IMR-90 (cell line): ENCODE measurements at regions not wholly inside any gene's neighbourhood (a gene's known extent, or its start where the extent isn't known, plus 50 kb on each side); places are given as distances from the start of the nearest gene placed in this dataset.

Experiments used
- ATAC-seq: fragments of 200-7000 bp; cut with Tn5 transposase; 2 replicates; pipeline ENCODE4 v1.9.1; 2020; ENCODE audit warnings: low read depth, mild to moderate bottlenecking, moderate library complexity
- BruUV-seq: library from RNA; stranded (reverse); fragments of 400-500 nt; replicated peaks from 2 replicates; lab custom pipeline; 2021; lab: Mats Ljungman, UMichigan
- CTCF ChIA-PET: fragments of 300-600 bp; formaldehyde crosslinking; extraction: SDS; loops from one replicate; lab custom pipeline; 2021; ENCODE audit warnings: antibody characterized with exemption; lab: Yijun Ruan, JAX
- POLR2A ChIA-PET: fragments of 300-600 bp; sonication (Branson Sonifier 250); formaldehyde crosslinking; loops from one replicate; lab custom pipeline; 2022; ENCODE audit warnings: antibody characterized with exemption; ENCODE audit not compliant: unreplicated experiment; lab: Charles Lee
- DNase-seq: peaks from one replicate; pipeline ENCODE4 v3.0.0; 2013
- H2AFZ ChIP-seq: replicated peaks from 2 replicates; pipeline ENCODE3; 2013; ENCODE audit warnings: low read length, mild to moderate bottlenecking; ENCODE audit not compliant: poor library complexity
- H2AK5ac ChIP-seq: 2 replicates; pipeline ENCODE4 v1.6.1; 2013; ENCODE audit warnings: low read depth, low read length, inconsistent platforms
- H2AK9ac ChIP-seq: replicated peaks from 2 replicates; pipeline ENCODE3; 2013; ENCODE audit warnings: mild to moderate bottlenecking, low read depth, low read length, moderate library complexity; ENCODE audit not compliant: poor library complexity
- H2BK120ac ChIP-seq: 2 replicates; pipeline ENCODE4 v1.6.1; 2013; ENCODE audit warnings: low read depth, low read length, inconsistent platforms
- H2BK15ac ChIP-seq: 3 replicates; pipeline ENCODE4 v1.6.1; 2013; ENCODE audit warnings: low read depth, low read length, inconsistent platforms
- H2BK20ac ChIP-seq: 2 replicates; pipeline ENCODE4 v1.6.1; 2013; ENCODE audit warnings: low read depth, mild to moderate bottlenecking, inconsistent platforms, low read length, moderate library complexity
- H2BK5ac ChIP-seq: 2 replicates; pipeline ENCODE4 v1.6.1; 2013; ENCODE audit warnings: mild to moderate bottlenecking, low read depth, low read length, inconsistent platforms; ENCODE audit not compliant: poor library complexity, severe bottlenecking
- H3K14ac ChIP-seq: replicated peaks from 2 replicates; pipeline ENCODE4 v1.6.1; 2013; ENCODE audit warnings: low read depth, low read length, inconsistent platforms
- H3K18ac ChIP-seq: 2 replicates; pipeline ENCODE4 v1.6.1; 2013; ENCODE audit warnings: low read depth, low read length, control low read depth
- H3K23ac ChIP-seq: 2 replicates; pipeline ENCODE4 v1.6.1; 2013; ENCODE audit warnings: low read depth, low read length, inconsistent platforms
- H3K27ac ChIP-seq: 2 replicates; pipeline ENCODE4 v1.5.1; 2013; ENCODE audit warnings: mild to moderate bottlenecking, control low read depth, low read length; ENCODE audit not compliant: insufficient read depth
- H3K27me3 ChIP-seq: 2 replicates; pipeline ENCODE4 v1.6.1; 2013; ENCODE audit warnings: low read length; ENCODE audit not compliant: control insufficient read depth, insufficient read depth
- H3K36me3 ChIP-seq: 2 replicates; pipeline ENCODE4 v1.6.1; 2013; ENCODE audit warnings: low read length, mixed read lengths; ENCODE audit not compliant: control insufficient read depth, insufficient read depth
- H3K4ac ChIP-seq: 2 replicates; pipeline ENCODE4 v1.6.1; 2013; ENCODE audit warnings: low read depth, low read length, inconsistent platforms
- H3K4me1 ChIP-seq: 2 replicates; pipeline ENCODE4 v1.6.1; 2013; ENCODE audit warnings: low read length, mixed read lengths; ENCODE audit not compliant: control insufficient read depth, insufficient read depth
- H3K4me2 ChIP-seq: 2 replicates; pipeline ENCODE4 v1.6.1; 2013; ENCODE audit warnings: low read depth, mild to moderate bottlenecking, control low read depth, low read length, moderate library complexity
- H3K4me3 ChIP-seq: 2 replicates; pipeline ENCODE4 v1.5.1; 2013; ENCODE audit warnings: low read depth, mild to moderate bottlenecking, control low read depth, low read length, moderate library complexity; ENCODE audit not compliant: insufficient read depth
- H3K56ac ChIP-seq: 2 replicates; pipeline ENCODE4 v1.6.1; 2013; ENCODE audit warnings: low read length, inconsistent platforms; ENCODE audit not compliant: insufficient read depth; ENCODE audit errors: extremely low read depth
- H3K79me1 ChIP-seq, 2 experiments: 2 replicates each; pipeline ENCODE4 v1.6.1; 2013; ENCODE audit warnings: low read length in 2 of 2, inconsistent platforms in 1 of 2, low read depth in 1 of 2
- H3K9ac ChIP-seq: 2 replicates; pipeline ENCODE4 v1.6.1; 2013; ENCODE audit warnings: low read depth, low read length, control low read depth
- H3K9me1 ChIP-seq: 2 replicates; pipeline ENCODE4 v1.6.1; 2013; ENCODE audit warnings: low read length, inconsistent platforms; ENCODE audit not compliant: insufficient read depth
- H3K9me3 ChIP-seq: 2 replicates; pipeline ENCODE4 v1.6.1; 2013; ENCODE audit warnings: low read length; ENCODE audit not compliant: control insufficient read depth, insufficient read depth
- H4K20me1 ChIP-seq: 2 replicates; pipeline ENCODE4 v1.6.1; 2013; ENCODE audit warnings: low read length, inconsistent platforms; ENCODE audit not compliant: insufficient read depth
- H4K5ac ChIP-seq: 2 replicates; pipeline ENCODE4 v1.6.1; 2013; ENCODE audit warnings: mild to moderate bottlenecking, low read depth, low read length, control low read depth
- H4K8ac ChIP-seq, 2 experiments: 2 replicates each; pipeline ENCODE4 v1.6.1; 2013; ENCODE audit warnings: low read depth in 2 of 2, low read length in 2 of 2, control low read depth in 1 of 2, inconsistent platforms in 1 of 2
- H4K91ac ChIP-seq: 2 replicates; pipeline ENCODE4 v1.6.1; 2013; ENCODE audit warnings: low read depth, low read length, inconsistent platforms; ENCODE audit not compliant: insufficient read depth
- BHLHE40 ChIP-seq: fragments of 150-350 bp; IDR thresholded peaks from 2 replicates; pipeline ENCODE4 v1.6.1; 2016; ENCODE audit warnings: mild to moderate bottlenecking, low read depth, low read length
- CEBPB ChIP-seq: IDR thresholded peaks from 2 replicates; pipeline ENCODE4 v1.6.1; 2012; ENCODE audit warnings: low read depth, low read length, improper control_type of control experiment
- CHD1 ChIP-seq: IDR thresholded peaks from 2 replicates; pipeline ENCODE4 v1.6.1; 2012; ENCODE audit warnings: low read depth, low read length, improper control_type of control experiment
- CTCF ChIP-seq: conservative IDR thresholded peaks from 2 replicates; pipeline ENCODE4 v1.5.1; 2012; ENCODE audit warnings: mild to moderate bottlenecking, low read depth, low read length, improper control_type of control experiment
- ELK1 ChIP-seq: fragments of 150-350 bp; IDR thresholded peaks from 2 replicates; pipeline ENCODE4 v1.6.1; 2016; ENCODE audit warnings: low read depth, mild to moderate bottlenecking, low read length, moderate library complexity, borderline replicate concordance
- FOS ChIP-seq: fragments of 150-350 bp; IDR thresholded peaks from 2 replicates; pipeline ENCODE4 v1.6.1; 2016; ENCODE audit warnings: low read depth, low read length
- MAFK ChIP-seq: IDR thresholded peaks from 2 replicates; pipeline ENCODE4 v1.6.1; 2012; ENCODE audit warnings: low read depth, low read length, improper control_type of control experiment
- MAZ ChIP-seq: IDR thresholded peaks from 2 replicates; pipeline ENCODE4 v1.6.1; 2012; ENCODE audit warnings: low read depth, mild to moderate bottlenecking, low read length, improper control_type of control experiment, moderate library complexity, borderline replicate concordance
- MXI1 ChIP-seq: IDR thresholded peaks from 2 replicates; pipeline ENCODE4 v1.6.1; 2012; ENCODE audit warnings: low read depth, mild to moderate bottlenecking, low read length, moderate library complexity, borderline replicate concordance
- NFE2L2 ChIP-seq: fragments of 150-350 bp; IDR thresholded peaks from 2 replicates; pipeline ENCODE4 v1.6.1; 2016; ENCODE audit warnings: low read depth, mild to moderate bottlenecking, low read length
- POLR2A ChIP-seq: IDR thresholded peaks from 2 replicates; pipeline ENCODE4 v1.6.1; 2012; ENCODE audit warnings: mild to moderate bottlenecking, low read depth, low read length
- RAD21 ChIP-seq: IDR thresholded peaks from 2 replicates; pipeline ENCODE4 v1.6.1; 2012; ENCODE audit warnings: low read length, improper control_type of control experiment
- RCOR1 ChIP-seq: IDR thresholded peaks from 2 replicates; pipeline ENCODE4 v1.6.1; 2012; ENCODE audit warnings: mild to moderate bottlenecking, low read length, improper control_type of control experiment; ENCODE audit not compliant: insufficient replicate concordance
- RFX5 ChIP-seq: IDR thresholded peaks from 2 replicates; pipeline ENCODE4 v1.8.0; 2012; ENCODE audit warnings: low read depth, mild to moderate bottlenecking, low read length, moderate library complexity
- SMC3 ChIP-seq: fragments of 150-350 bp; IDR thresholded peaks from 2 replicates; pipeline ENCODE4 v1.6.1; 2016; ENCODE audit warnings: low read depth, mild to moderate bottlenecking, antibody characterized with exemption, low read length, moderate library complexity
- USF2 ChIP-seq: fragments of 150-350 bp; IDR thresholded peaks from 2 replicates; pipeline ENCODE4 v1.6.1; 2017; ENCODE audit warnings: mild to moderate bottlenecking, antibody characterized with exemption, low read length, low read depth
- WGBS, 2 experiments: methylation state at CpG; one replicate each; pipeline versions ENCODE4 v1.1.5 to v1.1.7; 2013; ENCODE audit warnings: missing lambda C conversion rate in 2 of 2; ENCODE audit not compliant: insufficient read length in 1 of 2; ENCODE audit errors: extremely low coverage in 2 of 2; 5-methylcytosine and 5-hydroxymethylcytosine counted together
- dilution Hi-C: fragments of 300-500 bp; cut with HindIII; formaldehyde crosslinking; loops from one replicate; pipeline ENCODE4 v1.14.3; 2018; ENCODE audit warnings: low sequenced_read_pairs; ENCODE audit not compliant: unreplicated experiment
- in situ Hi-C: fragments of 300-500 bp; cut with MboI; formaldehyde crosslinking; loops from 3 replicates; pipeline ENCODE4 v1.14.3; 2019; ENCODE audit warnings: low sequenced_read_pairs, inconsistent platforms, mixed read lengths
- intact Hi-C: fragments of 100-400 bp; cut with micrococcal nuclease; formaldehyde crosslinking; loops from 2 replicates; pipeline ENCODE4 v1.10.0; 2022

- ATAC-seq (no peak), DNase-seq (no peak)
- Histone ChIP-seq H4K91ac (no peak overlapping the region), H2BK20ac (no peak overlapping the region), H3K4me3 (no peak overlapping the region), H3K56ac (no peak overlapping the region), H3K23ac (no peak overlapping the region), H3K9me3 (peaks cover 5% of the 10 kb centered on the region), H3K9me1 (no peaks in the 10 kb centered on the region), H3K4me2 (no peak overlapping the region), H3K18ac (no peak overlapping the region), H4K8ac (no peak overlapping the region), H3K27ac (no peak overlapping the region), H4K5ac (no peak overlapping the region), H2BK120ac (no peak overlapping the region), H2BK15ac (no peak overlapping the region), H2BK5ac (no peak overlapping the region), H4K20me1 (no peaks in the 10 kb centered on the region), H2AK5ac (no peak overlapping the region), H3K36me3 (no peaks in the 10 kb centered on the region), H2AK9ac (no peak overlapping the region), H3K14ac (no peak overlapping the region), H3K9ac (no peak overlapping the region), H3K4ac (no peak overlapping the region), H2AFZ (no peak overlapping the region), H3K4me1 (no peaks in the 10 kb centered on the region), H3K27me3 (no peaks in the 10 kb centered on the region), H3K79me1 (no peaks in the 10 kb centered on the region)
- intact Hi-C loops (no loop called here), dilution Hi-C loops (no loop called here), in situ Hi-C loops (no loop called here)
- TF ChIP-seq CTCF (no peak), BHLHE40 (no peak), POLR2A (no peak), USF2 (no peak), RCOR1 (no peak), NFE2L2 (no peak), CEBPB (no peak), CHD1 (no peak), FOS (no peak), MAZ (no peak), RAD21 (no peak), SMC3 (no peak), RFX5 (no peak), MXI1 (no peak), MAFK (no peak), ELK1 (no peak)
- POLR2A ChIA-PET, result no interaction called here
- CTCF ChIA-PET, result no interaction called here
- WGBS, 2 experiments, result 80% methylated on average over 1 of the region's 5 CpGs; no CpG with 5 or more reads in 1 of the 2 experiments
- BruUV-seq, result no TSS peak
These were observed 86.1 kb upstream of the KCNK1 start for GRCh38 chr1:233527818-233528217.
